Subcutaneous abdominal adipose tissue (tissue), 5 donors: ENCODE measurements at regions not wholly inside any gene's neighbourhood (a gene's known extent, or its start where the extent isn't known, plus 50 kb on each side); places are given as distances from the start of the nearest gene placed in this dataset.
"Not testable (repeated sequence)": the region's sequence is repeated elsewhere in the genome, so short reads cannot be mapped to it uniquely, and the experiment has no call there.

ENCODE experiments used
- H3K27ac ChIP-seq: one replicate; pipeline ENCODE4 v1.7.0; 2013; ENCODE audit warnings: low read depth, mild to moderate bottlenecking, inconsistent platforms, low read length, moderate library complexity
- H3K27me3 ChIP-seq, 5 donors: one replicate each; pipeline ENCODE4 v1.7.0; 2013; ENCODE audit warnings: low read length in 5 of 5, inconsistent platforms in 1 of 5; ENCODE audit not compliant: control insufficient read depth in 5 of 5, insufficient read depth in 4 of 5
- H3K36me3 ChIP-seq, 5 donors: one replicate each; pipeline ENCODE4 v1.7.0; 2013; ENCODE audit warnings: low read length in 5 of 5; ENCODE audit not compliant: control insufficient read depth in 5 of 5, insufficient read depth in 5 of 5
- H3K4me1 ChIP-seq, 5 donors: one replicate each; pipeline ENCODE4 v1.7.0; 2013; ENCODE audit warnings: low read length in 5 of 5, mild to moderate bottlenecking in 3 of 5, moderate library complexity in 1 of 5; ENCODE audit not compliant: control insufficient read depth in 5 of 5, insufficient read depth in 5 of 5
- H3K4me3 ChIP-seq, 5 donors: one replicate each; pipeline ENCODE4 v1.7.0; 2013; ENCODE audit warnings: low read length in 5 of 5, low read depth in 1 of 5
- H3K9ac ChIP-seq, 5 donors: one replicate each; pipeline ENCODE4 v1.7.0; 2013; ENCODE audit warnings: low read length in 5 of 5, mild to moderate bottlenecking in 4 of 5, moderate library complexity in 3 of 5
- H3K9me3 ChIP-seq, 5 donors: one replicate each; pipeline ENCODE4 v1.7.0; 2013; ENCODE audit warnings: low read length in 5 of 5; ENCODE audit not compliant: control insufficient read depth in 5 of 5
- donor health status: healthy.
- donor health status: healthy.
- donor health status: healthy.
- donor health status: healthy.
- donor health status: healthy.

DNA sequence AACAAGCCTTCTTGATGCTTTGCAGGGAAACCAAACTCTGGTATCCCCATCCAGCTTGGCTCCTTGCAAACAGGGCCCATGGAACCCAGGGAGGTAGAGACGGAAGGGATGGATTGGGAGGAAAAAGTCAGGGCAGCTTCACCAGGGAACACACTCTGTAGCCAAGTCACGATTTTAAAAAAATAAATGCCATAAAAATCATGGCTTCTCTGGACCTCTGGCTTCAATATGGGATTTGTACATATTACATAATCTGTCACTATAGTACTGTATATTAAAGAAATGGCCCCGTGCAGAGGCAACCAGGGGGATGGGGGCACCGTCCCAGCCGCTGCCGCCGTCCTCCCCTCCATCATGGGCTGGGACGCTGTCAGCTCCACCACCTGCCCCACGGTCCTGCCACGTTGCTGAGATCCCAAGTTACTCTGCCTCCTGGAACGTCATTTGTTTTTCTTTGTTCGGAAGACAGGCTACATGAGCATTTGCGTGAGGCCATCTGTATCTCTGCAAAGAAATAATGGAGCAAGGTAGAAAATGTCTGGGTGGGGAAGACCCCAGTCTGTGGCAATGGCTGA, 313.3 kb downstream of the ZNF536 start:
- Histone ChIP-seq H3K27me3 (peaks cover 9 to 36% (median 25%) of the 10 kb centered on the region in 5 donors), H3K9me3 (no peaks in the 10 kb centered on the region), H3K27ac (no peak overlapping the region), H3K4me1 (peaks cover 0 to 12% (median 6%) of the 10 kb centered on the region in 5 donors), H3K9ac (no peak overlapping the region), H3K4me3 (no peak overlapping the region), H3K36me3 (no peaks in the 10 kb centered on the region)

DNA sequence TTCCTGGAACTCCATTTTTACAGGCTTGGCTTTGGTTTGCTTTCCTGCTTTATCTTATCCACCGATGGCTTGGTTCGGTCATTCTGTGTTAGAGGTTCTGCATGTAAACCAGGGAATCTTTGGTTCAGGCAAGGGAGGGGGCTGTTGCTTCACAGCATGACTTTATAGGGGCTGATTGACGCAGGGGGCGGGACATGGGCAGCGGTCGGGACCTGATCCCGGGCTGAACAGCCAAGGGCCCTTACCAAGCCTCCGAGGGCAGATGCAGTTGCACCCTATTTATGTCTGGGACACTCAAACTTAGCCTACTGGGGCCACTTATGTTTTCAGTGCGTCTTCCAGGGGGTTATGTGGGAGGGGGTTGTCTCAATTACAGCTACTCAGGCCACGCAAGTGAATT, 312.4 kb downstream of the ZNF536 start:
- H3K4me3 ChIP-seq: no peak overlapping the region
- H3K27me3 ChIP-seq: peaks cover 9 to 36% (median 25%) of the 10 kb centered on the region in 5 donors
- H3K27ac ChIP-seq: no peak overlapping the region
- H3K4me1 ChIP-seq: peaks cover 0 to 12% (median 6%) of the 10 kb centered on the region in 5 donors
- no peaks in the 10 kb centered on the region for H3K9me3 ChIP-seq
- no peak overlapping the region for H3K9ac ChIP-seq
- H3K36me3 ChIP-seq: no peaks in the 10 kb centered on the region

DNA sequence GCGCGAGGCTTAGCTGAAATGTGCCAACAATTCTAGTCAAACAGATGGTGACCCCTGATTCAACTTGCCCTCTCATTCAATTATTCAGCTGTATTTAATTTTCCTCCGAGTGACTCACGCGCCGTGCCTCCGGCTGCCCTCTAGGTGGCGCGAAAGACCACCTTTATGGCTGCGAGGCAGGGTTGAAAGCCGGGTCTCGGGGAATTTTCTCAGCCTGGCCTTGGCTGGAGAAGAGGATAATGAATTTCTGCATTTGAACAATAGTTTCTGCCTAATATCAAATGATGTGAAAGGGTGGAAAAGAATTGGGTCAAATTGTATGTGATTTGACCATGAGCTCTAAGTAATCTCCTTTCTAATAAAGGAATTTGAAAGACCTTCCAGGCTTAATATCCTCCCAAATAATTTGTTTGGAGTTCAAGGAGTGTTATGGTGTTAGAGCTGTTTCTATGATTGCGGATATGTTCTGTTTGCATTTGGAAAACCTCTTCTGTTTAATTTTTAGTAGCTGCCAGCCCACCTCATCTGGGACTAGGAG, 310.9 kb downstream of the ZNF536 start:
- Histone ChIP-seq H3K4me3 (no peak overlapping the region), H3K4me1 (peaks cover 0 to 12% (median 6%) of the 10 kb centered on the region in 5 donors), H3K9ac (no peak overlapping the region), H3K36me3 (no peaks in the 10 kb centered on the region), H3K27ac (no peak overlapping the region), H3K9me3 (no peaks in the 10 kb centered on the region), H3K27me3 (peaks cover 9 to 36% (median 25%) of the 10 kb centered on the region in 5 donors)

DNA sequence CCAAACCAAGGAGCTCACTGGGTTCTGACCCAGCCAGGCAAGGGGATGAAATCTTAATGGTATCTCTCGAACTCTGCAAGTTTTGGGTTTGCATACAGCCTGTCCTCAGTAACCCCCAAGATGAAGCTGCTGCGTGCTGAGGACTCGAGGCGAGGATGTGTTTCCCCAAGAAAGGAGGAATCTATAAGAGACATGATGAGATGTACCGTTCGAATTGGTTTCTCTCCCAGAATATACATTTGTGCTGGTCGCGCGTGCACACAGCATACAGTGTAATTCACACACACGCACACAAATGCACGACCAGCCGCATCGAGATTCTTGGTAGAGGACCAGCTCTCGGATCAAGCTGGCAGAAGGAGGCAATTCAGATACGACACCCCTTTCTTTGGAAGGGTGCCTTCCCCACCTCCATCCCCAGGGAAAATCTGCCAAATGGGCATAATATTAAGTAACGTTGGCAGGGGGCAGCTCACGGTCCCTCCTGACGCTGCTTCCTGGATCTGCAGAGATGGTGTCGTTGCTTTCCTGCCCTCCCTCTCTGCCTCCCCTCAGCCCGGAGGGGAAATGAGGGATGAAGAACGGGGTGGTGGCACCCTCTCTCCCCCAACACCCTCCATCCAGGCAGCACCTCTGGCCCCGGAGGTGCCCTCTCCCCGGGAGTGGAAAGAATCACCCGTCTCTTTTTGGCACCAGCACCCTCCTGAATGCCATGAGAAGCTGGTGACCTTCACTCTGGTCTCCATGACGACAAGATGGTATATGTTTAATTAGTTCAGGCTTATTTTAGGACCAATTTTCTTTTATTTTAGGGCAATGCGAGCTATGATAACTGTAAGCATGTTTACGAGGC, 310.2 kb downstream of the ZNF536 start:
- H3K36me3 ChIP-seq: no peaks in the 10 kb centered on the region
- peaks cover 0 to 12% (median 6%) of the 10 kb centered on the region in 5 donors for H3K4me1 ChIP-seq
- H3K27ac ChIP-seq: no peak overlapping the region
- no peaks in the 10 kb centered on the region for H3K9me3 ChIP-seq
- H3K9ac ChIP-seq: no peak overlapping the region
- no peak overlapping the region for H3K4me3 ChIP-seq
- peaks cover 9 to 36% (median 25%) of the 10 kb centered on the region in 5 donors for H3K27me3 ChIP-seq

DNA sequence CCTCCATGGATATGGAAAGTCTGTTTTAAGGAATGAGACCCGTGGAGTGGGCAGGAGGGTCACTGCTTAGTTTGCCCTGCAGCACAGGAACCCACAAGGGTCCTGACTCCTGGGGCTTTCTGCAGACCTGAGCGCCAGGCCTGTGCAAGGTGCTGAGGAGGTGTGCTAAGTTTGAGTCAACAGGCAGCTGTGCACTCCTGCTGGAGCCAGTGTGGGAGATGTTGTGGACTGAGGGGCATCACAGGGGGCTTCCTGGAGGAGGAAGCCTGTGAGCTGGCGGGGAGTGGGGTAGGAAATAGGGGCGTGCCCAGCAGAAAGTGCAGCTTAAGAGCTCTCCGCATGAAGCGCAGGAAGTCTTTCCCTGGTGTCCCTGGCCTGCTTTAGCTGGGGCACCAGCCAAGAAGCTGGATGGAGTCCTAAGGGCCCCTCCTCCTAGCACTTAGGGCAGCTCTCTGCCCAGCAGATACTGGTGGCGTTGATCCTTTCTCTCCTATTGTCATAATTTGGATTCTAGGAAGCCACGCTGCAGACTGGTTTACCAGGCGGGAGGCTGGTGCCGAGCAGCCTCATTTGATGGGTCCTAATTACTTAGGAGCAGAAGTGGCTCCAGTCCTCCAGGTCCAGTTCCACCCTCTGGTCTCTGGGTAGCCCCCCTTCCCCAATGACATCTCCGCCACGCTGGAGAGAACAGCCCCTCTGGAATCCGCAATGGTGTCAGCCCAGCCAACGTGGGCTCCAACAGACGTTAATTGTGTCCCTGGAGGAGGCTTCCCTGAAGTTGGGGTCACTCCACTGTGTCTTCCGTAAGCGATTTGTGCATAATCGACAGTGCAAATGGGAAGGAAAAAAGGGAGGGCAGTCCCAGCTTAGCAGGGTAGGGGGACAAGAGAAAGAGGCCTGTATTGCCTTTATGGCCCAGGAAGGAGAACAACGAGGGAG, 309.2 kb downstream of the ZNF536 start:
- Histone ChIP-seq H3K27me3 (peaks cover 6 to 33% (median 19%) of the 10 kb centered on the region in 5 donors), H3K9me3 (no peaks in the 10 kb centered on the region), H3K9ac (no peak overlapping the region), H3K27ac (no peak overlapping the region), H3K4me3 (no peak overlapping the region), H3K4me1 (peaks cover 0 to 8% (median 2%) of the 10 kb centered on the region in 5 donors), H3K36me3 (no peaks in the 10 kb centered on the region)

DNA sequence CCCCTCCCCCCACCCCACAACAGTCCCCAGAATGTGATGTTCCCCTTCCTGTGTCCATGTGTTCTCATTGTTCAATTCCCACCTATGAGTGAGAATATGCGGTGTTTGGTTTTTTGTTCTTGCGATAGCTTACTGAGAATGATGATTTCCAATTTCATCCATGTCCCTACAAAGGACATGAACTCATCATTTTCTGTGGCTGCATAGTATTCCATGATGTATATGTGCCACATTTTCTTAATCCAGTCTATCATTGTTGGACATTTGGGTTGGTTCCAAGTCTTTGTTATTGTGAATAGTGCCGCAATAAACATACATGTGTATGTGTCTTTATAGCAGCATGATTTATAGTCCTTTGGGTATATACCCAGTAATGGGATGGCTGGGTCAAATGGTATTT, 308.2 kb downstream of the ZNF536 start:
- H3K4me1 ChIP-seq, H3K27ac ChIP-seq, H3K9ac ChIP-seq, H3K36me3 ChIP-seq, H3K4me3 ChIP-seq, H3K9me3 ChIP-seq: not testable (repeated sequence)
- peaks cover 3 to 24% (median 11%) of the 10 kb centered on the region in 5 donors for H3K27me3 ChIP-seq

DNA sequence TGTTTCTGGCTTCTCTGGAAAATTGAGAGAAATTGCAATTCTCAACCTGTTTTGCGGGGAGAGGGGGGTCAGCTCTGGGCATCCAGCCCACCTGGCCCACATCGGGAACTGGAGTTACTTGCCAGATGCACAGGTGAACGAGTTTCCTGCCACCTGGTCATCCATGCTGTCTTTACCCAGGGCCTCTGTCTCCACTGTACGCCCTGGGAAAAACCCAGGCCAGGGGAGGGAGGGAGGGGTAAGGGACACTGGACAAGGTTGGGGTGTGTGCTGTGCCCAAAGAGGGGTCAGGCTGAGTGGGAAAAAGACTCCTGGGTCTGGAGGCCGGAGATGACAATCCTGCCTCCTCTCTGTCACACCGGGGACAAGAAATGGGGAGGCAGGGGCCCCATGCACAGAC, 307.6 kb downstream of the ZNF536 start:
- Histone ChIP-seq H3K4me1 (peaks cover 0 to 6% (median 0%) of the 10 kb centered on the region in 5 donors), H3K27me3 (peaks cover 3 to 23% (median 11%) of the 10 kb centered on the region in 5 donors), H3K9me3 (no peaks in the 10 kb centered on the region), H3K9ac (no peak overlapping the region), H3K36me3 (no peaks in the 10 kb centered on the region), H3K4me3 (no peak overlapping the region), H3K27ac (no peak overlapping the region)

DNA sequence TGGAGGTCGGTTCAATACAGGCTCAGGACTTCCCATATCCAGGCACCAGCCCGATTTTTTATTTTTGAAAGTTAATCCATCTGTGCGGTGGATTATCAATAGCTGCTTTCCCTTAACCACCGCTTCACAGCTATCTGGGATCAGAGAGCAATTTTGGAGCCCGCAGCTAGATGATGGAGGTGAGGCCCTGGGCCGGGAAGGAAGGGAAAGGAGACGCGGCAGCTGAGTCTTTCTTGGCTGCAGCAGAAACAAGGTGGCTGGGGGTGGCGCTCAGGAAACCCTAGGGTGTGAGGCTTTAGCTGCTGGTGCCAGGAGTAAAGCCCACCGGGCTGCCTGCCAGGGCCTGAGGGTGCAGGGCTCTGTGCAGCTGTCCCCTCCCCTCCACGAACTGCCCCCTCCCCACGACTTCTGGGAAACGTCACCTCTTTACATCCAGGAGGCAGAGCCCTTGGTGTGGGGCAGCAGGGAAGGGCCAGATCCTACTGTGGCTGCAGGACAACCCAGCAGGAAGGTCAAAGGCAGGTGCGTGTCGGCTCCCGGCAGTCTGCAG, 307.0 kb downstream of the ZNF536 start:
- Histone ChIP-seq H3K36me3 (no peaks in the 10 kb centered on the region), H3K4me1 (peaks cover 0 to 6% (median 0%) of the 10 kb centered on the region in 5 donors), H3K9me3 (no peaks in the 10 kb centered on the region), H3K27ac (no peak overlapping the region), H3K9ac (no peak overlapping the region), H3K4me3 (no peak overlapping the region), H3K27me3 (peaks cover 3 to 23% (median 16%) of the 10 kb centered on the region in 5 donors)

DNA sequence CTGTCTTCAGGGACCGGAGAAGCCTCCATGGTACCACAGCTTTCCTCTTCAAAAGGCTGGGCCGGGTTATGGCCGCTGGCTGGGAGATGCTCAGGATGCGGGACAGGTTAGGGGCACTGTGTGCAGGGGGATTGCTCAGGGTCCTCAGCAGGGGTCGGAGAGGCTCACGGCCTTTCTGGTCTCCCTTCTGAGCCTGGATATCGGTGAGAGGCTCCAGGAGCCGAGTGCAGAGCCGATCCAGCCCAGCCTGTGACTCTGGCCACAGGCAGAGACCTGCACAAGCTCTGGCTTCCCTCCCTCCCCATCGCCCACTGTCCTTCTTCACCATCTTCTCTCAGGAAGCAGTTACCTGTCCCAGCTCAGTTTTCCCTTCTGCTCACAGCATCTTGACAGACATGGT, 306.0 kb downstream of the ZNF536 start:
- Histone ChIP-seq H3K27me3 (peaks cover 3 to 29% (median 20%) of the 10 kb centered on the region in 5 donors), H3K4me1 (peaks cover 0 to 6% (median 0%) of the 10 kb centered on the region in 5 donors), H3K9ac (no peak overlapping the region), H3K36me3 (no peaks in the 10 kb centered on the region), H3K27ac (no peak overlapping the region), H3K9me3 (no peaks in the 10 kb centered on the region), H3K4me3 (no peak overlapping the region)
